HG02623 (cell line): ENCODE measurements at regions not wholly inside any gene's neighbourhood (a gene's known extent, or its start where the extent isn't known, plus 50 kb on each side); places are given as distances from the start of the nearest gene placed in this dataset.
A peak's percentile ranks its signal among the peaks of the same experiment; 100 is the strongest.

ENCODE experiments used
- ATAC-seq: cut with Tn5 transposase; IDR thresholded peaks from one replicate; pipeline ENCODE4 v1.9.1; 2021; ENCODE audit warnings: moderate library complexity; ENCODE audit not compliant: unreplicated experiment

DNA sequence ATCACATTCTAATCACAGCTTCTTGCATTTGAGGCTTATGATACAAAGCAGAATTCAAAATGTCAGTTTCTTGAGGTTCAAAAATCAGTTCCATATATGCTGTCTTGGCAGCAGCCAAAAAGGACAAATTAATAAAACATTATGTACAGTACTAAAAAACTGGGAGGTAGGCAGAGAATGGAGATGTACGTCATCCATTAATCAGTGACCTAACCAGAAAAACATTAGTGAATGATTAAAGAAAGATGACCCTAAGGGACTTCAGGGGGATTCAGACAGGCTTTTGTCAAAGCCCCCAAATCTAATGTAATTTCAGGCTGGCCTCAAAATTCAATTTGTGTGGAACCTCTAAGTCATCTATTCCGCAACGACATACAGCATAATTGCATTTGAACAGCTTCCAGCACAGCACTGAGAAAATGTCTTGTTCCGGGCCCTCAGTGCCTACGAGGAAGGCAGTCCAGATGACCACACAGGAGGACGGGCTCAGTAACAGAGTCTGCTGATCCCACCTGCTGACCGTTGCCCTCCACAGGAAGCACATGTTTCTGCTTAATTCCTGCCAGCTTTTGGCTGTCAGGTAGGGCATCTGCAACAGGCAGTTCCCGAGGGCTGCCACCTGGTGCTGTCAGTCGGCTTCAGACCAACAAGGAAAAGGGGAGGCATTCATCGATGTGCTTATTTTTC, 83.8 kb upstream of the HHIP start:
- no peak for ATAC-seq

- ATAC-seq, result no peak
Measured at GRCh38 chr4:144564358-144564757, 81.6 kb upstream of the HHIP start.

DNA sequence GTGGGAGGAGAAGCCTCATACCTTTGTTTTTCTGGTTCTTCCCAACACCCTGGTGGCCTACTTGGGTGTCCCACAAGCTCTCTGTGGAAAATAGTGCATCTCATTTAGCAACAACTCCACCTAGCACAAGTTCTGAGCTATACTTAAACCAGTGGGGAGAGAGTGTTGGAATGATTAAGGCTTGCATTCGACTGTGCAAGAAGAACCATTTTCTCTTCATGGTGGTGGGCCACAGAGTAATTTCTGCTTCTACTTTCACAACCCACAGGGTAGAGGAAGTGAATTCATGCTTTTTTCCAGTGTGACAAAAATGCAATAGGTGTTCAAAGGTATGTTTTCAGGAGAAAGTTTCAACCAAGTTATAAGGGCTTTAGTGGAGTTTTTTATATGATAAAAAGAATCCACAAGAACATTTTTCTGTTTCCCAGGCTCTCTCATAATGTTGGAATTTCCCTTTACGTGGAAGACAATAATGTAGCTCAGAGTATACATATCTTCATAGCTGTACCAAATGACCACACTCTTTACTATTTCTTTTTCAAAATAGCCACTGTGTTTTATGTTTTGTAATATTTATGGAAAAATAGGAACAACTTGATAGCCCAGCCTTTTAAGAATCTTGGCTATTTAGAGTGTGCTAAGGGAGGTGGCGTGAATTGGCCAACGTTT, 80.3 kb upstream of the HHIP start:
- ATAC-seq, result peak; percentile 69

GRCh38 chr4:144572660-144573059, 73.3 kb upstream of the HHIP start:
- no peak for ATAC-seq

- ATAC-seq, result peak; percentile 65
Measured at GRCh38 chr4:144574000-144574399, 72.0 kb upstream of the HHIP start.

DNA sequence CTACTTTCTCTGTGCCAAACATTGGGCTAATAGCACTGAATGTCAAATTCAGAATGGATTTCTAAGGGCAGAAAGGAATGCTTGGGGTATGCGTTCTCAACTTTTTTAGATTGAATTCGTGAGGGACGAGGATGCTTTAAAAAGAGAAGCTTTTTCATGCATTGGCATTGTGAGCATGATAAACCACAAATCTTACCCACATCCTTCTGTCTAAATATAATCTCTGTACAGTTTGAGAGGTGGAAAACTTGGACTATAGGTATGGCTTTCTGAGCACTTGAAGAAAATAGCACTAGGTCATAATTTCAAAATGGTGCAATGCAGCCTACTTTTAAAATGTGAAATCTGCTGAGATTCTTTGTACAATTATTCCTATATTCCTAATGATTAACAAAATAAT, 71.4 kb upstream of the HHIP start:
- no peak for ATAC-seq

DNA sequence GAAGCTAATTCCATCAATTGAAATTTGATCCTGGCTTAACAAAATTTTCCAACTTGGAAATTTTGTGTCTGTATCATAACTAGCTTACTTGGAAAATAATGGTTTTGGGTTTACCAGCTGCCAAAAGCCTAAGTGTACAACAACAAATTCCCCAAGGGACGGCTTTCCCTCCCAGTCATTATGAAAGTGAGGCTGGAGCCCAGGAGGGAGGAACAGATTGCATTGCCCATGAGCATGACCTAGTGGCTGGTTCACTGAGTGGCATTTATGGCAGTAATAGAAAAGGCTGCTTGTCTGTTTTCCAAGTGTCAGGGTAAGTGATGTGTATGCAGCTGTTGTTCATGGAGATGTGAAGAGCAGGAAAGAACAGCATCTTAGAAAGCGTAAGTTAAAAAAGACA, 70.8 kb upstream of the HHIP start:
- peak; percentile 50 for ATAC-seq

DNA sequence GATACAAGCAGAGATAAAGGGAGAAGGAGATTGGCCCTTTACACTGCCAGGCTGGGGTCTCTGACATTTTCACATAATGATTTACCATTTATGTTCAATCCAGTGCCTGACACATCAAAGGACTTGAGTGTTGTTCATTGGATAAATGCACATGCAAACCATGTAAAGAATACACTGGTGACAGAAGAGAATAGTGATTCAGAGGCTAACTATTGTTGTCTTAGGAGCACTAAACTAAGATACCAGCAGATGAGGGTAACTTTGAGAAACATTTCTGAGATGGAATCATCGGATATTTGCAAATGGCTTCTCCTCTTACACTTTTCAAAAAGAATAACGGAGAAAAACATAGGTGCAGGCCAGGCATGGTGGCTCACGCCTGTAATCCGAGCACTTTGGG, 67.3 kb upstream of the HHIP start:
- no peak for ATAC-seq

DNA sequence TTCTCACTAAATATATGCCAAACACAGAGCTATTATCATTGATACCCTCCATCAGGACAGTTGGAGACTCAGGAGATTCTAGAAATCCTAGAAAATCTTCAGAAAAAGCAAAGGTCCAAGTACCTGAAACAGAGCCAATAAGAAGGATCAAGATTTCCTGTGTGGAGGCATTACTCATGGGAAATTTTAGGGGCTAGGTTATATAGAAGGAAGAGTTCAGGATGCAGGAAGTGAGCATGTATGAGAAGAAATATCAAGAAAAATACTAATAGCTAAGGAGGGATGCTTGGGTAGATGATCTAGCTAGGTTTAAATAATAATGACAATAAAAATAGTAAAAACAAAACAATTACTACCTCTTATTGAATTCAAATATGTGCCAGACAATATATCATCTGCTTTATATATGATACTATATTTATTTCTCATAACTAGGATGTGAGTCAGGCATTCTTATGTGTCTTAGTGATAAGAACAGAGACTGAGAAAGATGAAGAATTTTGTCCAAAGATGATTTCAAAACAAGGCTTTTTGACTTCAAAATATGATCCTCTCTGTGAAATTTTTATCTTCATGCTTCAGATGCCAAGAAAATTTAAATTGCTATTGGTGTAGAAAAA, 66.4 kb upstream of the HHIP start:
- ATAC-seq, result no peak

- ATAC-seq, result no peak
Measured at GRCh38 chr4:144580430-144580829, 65.5 kb upstream of the HHIP start.

GRCh38 chr4:144582105-144582850, 63.7 kb upstream of the HHIP start:
- ATAC-seq, result no peak

- no peak for ATAC-seq
Measured at GRCh38 chr4:144582975-144583374, 63.0 kb upstream of the HHIP start.

GRCh38 chr4:144583658-144584057, 62.3 kb upstream of the HHIP start:
- ATAC-seq, result no peak

GRCh38 chr4:144584428-144584827, 61.5 kb upstream of the HHIP start:
- no peak for ATAC-seq

- peak; percentile 47 for ATAC-seq
Measured at GRCh38 chr4:144589512-144589911, 56.4 kb upstream of the HHIP start.

GRCh38 chr4:144590020-144590419, 55.9 kb upstream of the HHIP start:
- ATAC-seq, result no peak

- no peak for ATAC-seq
Measured at GRCh38 chr4:144591401-144591800, 54.6 kb upstream of the HHIP start.

- ATAC-seq, result no peak
Measured at GRCh38 chr4:144592264-144592663, 53.7 kb upstream of the HHIP start.

GRCh38 chr4:144594471-144594986, 51.4 kb upstream of the HHIP start:
- ATAC-seq, result no peak

GRCh38 chr4:144595681-144596080, 50.3 kb upstream of the HHIP start:
- ATAC-seq, result no peak
